IPS-18a (cell line): ENCODE measurements at regions not wholly inside any gene's neighbourhood (a gene's known extent, or its start where the extent isn't known, plus 50 kb on each side); places are given as distances from the start of the nearest gene placed in this dataset.

Experiments
- H3K27ac ChIP-seq: one replicate; pipeline ENCODE4 v1.5.1; 2013; ENCODE audit warnings: low read length
- H3K27me3 ChIP-seq: one replicate; pipeline ENCODE4 v1.6.1; 2013; ENCODE audit warnings: mild to moderate bottlenecking, low read length; ENCODE audit not compliant: control insufficient read depth, insufficient read depth
- H3K36me3 ChIP-seq: one replicate; pipeline ENCODE4 v1.6.1; 2013; ENCODE audit warnings: low read depth, low read length; ENCODE audit not compliant: control insufficient read depth
- H3K4me1 ChIP-seq: one replicate; pipeline ENCODE4 v1.6.1; 2013; ENCODE audit warnings: low read depth, low read length; ENCODE audit not compliant: control insufficient read depth
- H3K4me3 ChIP-seq: one replicate; pipeline ENCODE4 v1.5.1; 2013; ENCODE audit warnings: low read length
- H3K9ac ChIP-seq: one replicate; pipeline ENCODE4 v1.6.1; 2013; ENCODE audit warnings: mild to moderate bottlenecking, low read length, moderate library complexity
- H3K9me3 ChIP-seq: one replicate; pipeline ENCODE4 v1.6.1; 2013; ENCODE audit warnings: low read depth, low read length; ENCODE audit not compliant: control insufficient read depth

DNA sequence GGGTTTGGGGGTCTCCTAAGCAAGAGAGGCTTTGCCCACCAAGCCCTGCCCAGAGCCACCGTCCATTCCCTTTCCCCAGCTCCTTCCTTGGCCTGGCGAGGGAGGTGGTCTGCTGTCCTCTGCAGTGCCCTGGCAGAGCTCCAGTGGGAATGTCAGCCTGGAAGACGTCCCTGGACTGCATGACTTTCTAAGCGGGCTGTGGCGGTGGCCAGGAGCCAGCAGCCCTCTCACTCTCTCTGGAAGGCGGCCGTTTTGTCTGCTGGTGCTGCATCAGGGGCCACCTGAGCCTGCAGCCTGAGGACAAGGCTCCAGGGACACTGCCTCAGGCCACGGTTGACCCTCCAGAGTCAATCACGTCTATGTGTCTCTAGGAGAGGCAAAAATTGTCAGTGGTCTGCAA, 271.0 kb downstream of the SKAP2 start:
- no peaks in the 10 kb centered on the region for H3K36me3 ChIP-seq
- H3K27ac ChIP-seq, result no peak overlapping the region
- H3K9me3 ChIP-seq, result no peaks in the 10 kb centered on the region
- H3K4me1 ChIP-seq, result no peaks in the 10 kb centered on the region
- H3K27me3 ChIP-seq, result no peaks in the 10 kb centered on the region
- H3K9ac ChIP-seq, result no peak overlapping the region
- no peak overlapping the region for H3K4me3 ChIP-seq

DNA sequence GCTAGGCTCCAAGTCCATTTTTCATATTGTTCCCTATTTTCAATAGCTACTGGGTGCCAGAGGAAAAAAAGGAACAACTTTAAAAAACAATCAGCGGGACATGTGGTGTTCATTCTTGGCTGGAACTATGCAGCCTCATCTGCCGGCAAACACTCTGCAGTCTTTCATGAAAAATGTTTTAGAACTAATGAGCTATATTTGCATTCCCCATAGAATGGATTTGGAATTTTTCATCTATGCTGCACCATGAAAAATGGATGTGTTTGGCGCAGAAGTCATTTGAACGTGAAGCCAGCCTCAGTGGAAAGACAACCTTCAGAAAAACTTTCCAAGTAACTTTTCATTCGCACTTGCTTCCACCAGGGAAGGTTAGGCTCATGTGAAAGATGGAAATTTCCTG, 270.5 kb downstream of the SKAP2 start:
- Histone ChIP-seq H3K27me3 (no peaks in the 10 kb centered on the region), H3K9me3 (no peaks in the 10 kb centered on the region), H3K9ac (no peak overlapping the region), H3K4me1 (no peaks in the 10 kb centered on the region), H3K4me3 (no peak overlapping the region), H3K36me3 (no peaks in the 10 kb centered on the region), H3K27ac (no peak overlapping the region)

DNA sequence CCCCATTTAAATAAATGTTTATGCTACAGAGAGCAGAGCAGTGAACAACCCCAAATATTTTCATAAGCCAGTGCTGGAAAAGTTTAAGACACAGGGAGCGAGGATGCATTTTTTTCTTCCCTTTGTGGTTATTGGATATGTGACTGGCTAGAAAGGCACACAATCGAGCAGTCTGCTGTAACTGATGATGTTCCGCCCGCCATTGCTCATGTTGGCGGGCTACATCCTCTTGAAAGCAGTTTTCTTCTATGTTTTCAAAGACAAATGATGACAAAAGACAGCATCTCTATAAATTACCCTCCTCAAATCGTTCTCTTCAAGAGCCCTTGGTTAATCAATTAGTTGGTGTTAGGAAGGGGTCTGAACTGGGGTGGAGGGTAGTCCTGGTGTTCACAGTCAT, 269.8 kb downstream of the SKAP2 start:
- no peak overlapping the region for H3K4me3 ChIP-seq
- no peaks in the 10 kb centered on the region for H3K27me3 ChIP-seq
- H3K9me3 ChIP-seq, result no peaks in the 10 kb centered on the region
- H3K36me3 ChIP-seq, result no peaks in the 10 kb centered on the region
- no peak overlapping the region for H3K9ac ChIP-seq
- H3K4me1 ChIP-seq, result no peaks in the 10 kb centered on the region
- H3K27ac ChIP-seq, result no peak overlapping the region

DNA sequence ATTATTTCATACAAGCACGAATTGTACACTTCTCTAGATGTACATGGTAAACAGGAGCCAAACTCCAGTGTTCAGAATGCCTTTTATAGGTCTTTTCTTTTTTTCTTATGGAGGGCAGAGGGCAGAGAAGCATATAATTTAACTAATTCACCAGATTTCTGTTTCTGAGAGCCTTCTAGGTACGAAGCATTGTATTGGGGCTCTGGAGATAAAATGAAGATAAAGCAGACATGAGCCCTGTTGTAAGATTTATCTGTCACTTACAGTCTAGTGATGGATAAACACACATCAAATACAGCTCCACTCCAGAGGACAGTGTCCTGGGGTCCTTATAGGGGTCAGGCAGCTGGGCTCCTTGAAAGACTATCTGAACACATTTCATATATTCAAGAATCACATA, 265.5 kb downstream of the SKAP2 start:
- H3K4me1 ChIP-seq, result peaks cover 7% of the 10 kb centered on the region
- no peaks in the 10 kb centered on the region for H3K27me3 ChIP-seq
- H3K9ac ChIP-seq, result no peak overlapping the region
- no peaks in the 10 kb centered on the region for H3K36me3 ChIP-seq
- no peak overlapping the region for H3K4me3 ChIP-seq
- H3K9me3 ChIP-seq, result no peaks in the 10 kb centered on the region
- no peak overlapping the region for H3K27ac ChIP-seq

DNA sequence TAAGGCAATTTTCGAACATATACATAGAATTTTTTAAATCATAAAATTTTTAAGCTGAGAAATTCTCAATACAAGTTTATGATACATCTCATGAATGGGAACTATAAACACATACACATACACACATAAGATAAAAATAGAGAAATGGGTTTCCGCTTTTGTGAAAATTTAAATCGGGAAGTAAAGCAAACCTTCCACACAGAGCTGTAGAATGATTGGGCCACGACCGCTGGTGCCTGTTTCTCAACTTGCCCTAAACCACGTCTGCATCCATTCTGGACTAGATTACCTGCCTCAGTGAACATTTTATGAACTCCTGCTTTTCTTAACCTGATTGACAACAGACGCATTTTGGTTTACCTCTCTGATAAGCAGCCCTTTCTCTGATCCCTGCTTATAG, 264.4 kb downstream of the SKAP2 start:
- Histone ChIP-seq H3K4me1 (peaks cover 12% of the 10 kb centered on the region), H3K27me3 (no peaks in the 10 kb centered on the region), H3K4me3 (no peak overlapping the region), H3K9ac (no peak overlapping the region), H3K27ac (no peak overlapping the region), H3K9me3 (no peaks in the 10 kb centered on the region), H3K36me3 (no peaks in the 10 kb centered on the region)

DNA sequence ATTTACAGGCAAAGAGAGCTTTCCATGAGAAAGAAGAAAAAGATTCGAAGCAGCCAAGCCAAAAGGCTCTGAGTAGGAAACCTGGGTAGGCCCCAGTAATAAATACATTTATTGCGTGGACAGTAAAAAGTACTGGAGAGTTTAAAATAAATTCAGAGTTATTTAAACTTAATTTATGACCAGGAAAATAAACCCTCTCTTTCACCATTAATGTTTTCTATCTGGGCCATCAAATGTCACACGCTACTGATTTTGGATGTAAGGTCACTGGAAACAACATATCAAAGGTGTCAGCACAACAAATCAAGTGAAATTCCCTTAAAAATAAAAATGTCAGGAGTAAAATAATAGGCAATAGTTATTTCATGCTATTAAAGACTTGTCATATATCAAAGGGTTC, 264.0 kb downstream of the SKAP2 start:
- Histone ChIP-seq H3K4me3 (no peak overlapping the region), H3K9me3 (no peaks in the 10 kb centered on the region), H3K27ac (no peak overlapping the region), H3K9ac (no peak overlapping the region), H3K4me1 (peaks cover 12% of the 10 kb centered on the region), H3K36me3 (no peaks in the 10 kb centered on the region), H3K27me3 (no peaks in the 10 kb centered on the region)

DNA sequence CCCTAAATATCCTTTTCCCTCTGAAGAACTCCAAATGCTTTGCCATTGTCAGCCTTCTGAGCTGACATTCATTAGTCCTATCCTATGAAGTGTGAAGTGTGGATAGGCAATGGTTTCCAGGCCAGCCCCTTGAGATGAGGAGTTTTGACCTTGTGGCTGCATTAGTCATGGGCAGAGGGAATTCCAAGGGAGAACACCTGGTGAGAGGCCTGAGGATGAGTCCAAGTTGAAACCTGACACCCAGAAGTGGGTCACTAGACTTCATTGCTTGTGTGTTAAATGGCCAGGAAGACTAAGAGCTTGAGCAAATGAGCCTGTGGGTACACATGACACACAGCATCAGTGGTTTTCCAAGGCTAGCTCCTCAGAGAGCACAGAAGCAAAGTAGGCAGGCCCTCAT, 260.8 kb downstream of the SKAP2 start:
- Histone ChIP-seq H3K9ac (no peak overlapping the region), H3K9me3 (no peaks in the 10 kb centered on the region), H3K4me1 (peaks cover 12% of the 10 kb centered on the region), H3K4me3 (no peak overlapping the region), H3K27me3 (no peaks in the 10 kb centered on the region), H3K36me3 (no peaks in the 10 kb centered on the region), H3K27ac (no peak overlapping the region)

DNA sequence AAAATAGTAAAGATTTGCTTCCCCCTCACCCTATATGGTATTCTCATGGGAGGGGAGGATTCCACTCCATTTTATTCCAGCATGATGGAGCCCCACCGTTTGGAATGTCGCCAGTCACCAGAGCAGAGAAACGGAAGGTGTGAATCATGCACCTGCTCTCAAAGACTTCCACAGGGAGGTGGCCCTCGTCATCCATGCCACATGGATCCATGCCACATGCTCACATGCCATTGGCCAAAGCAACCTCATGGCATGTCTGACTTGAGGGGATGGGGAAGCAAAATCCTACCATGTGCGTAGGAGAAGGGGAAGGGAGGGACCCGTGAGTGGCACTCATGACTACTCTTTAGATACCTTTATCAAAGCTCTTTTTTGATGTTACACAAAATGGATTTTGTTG, 256.0 kb downstream of the SKAP2 start:
- H3K9me3 ChIP-seq, result no peaks in the 10 kb centered on the region
- H3K4me1 ChIP-seq, result peaks cover 9% of the 10 kb centered on the region
- H3K27ac ChIP-seq, result no peak overlapping the region
- H3K9ac ChIP-seq, result no peak overlapping the region
- no peaks in the 10 kb centered on the region for H3K36me3 ChIP-seq
- no peak overlapping the region for H3K4me3 ChIP-seq
- H3K27me3 ChIP-seq, result no peaks in the 10 kb centered on the region

DNA sequence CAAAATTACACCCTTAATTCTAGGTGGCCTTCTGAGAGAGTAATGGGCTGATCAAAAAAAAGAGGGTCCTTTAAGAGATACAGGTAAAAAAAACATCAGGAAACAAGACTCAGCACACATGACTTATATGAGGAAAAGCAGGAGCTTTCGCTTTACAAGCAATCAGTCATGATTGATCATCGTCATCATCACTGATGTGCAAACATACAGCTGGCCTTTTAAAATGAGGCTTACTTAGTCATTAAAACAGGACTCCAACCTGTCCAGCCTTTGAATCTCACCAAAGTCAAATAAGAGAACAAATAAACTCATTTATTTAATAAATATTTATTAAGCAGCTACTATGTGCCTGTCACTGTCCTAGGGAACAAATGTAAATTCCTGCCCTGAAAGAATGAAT, 255.3 kb downstream of the SKAP2 start:
- Histone ChIP-seq H3K4me3 (no peak overlapping the region), H3K36me3 (no peaks in the 10 kb centered on the region), H3K9me3 (no peaks in the 10 kb centered on the region), H3K9ac (no peak overlapping the region), H3K27ac (no peak overlapping the region), H3K4me1 (peaks cover 2% of the 10 kb centered on the region), H3K27me3 (no peaks in the 10 kb centered on the region)

DNA sequence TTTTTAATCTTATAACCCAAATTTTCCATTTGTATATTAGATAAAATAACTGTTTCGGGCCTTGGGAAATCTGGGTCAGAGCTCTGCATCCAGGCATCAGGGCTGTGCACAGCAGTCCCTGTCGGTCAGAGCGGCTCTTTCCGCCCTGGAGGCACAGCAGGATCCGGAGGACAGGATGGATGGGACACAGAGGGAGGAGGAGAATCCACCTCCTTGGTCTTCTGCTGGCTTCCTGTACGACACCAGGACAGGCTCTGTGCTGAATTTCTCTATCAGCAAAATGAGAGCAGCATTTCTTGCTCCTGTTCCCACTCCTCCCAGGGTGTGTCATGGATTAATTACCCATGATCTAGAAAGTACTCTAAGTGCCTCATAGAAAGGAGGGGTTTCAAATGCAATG, 254.9 kb downstream of the SKAP2 start:
- Histone ChIP-seq H3K4me1 (no peaks in the 10 kb centered on the region), H3K9me3 (no peaks in the 10 kb centered on the region), H3K27me3 (no peaks in the 10 kb centered on the region), H3K36me3 (no peaks in the 10 kb centered on the region), H3K9ac (no peak overlapping the region), H3K4me3 (no peak overlapping the region), H3K27ac (no peak overlapping the region)

DNA sequence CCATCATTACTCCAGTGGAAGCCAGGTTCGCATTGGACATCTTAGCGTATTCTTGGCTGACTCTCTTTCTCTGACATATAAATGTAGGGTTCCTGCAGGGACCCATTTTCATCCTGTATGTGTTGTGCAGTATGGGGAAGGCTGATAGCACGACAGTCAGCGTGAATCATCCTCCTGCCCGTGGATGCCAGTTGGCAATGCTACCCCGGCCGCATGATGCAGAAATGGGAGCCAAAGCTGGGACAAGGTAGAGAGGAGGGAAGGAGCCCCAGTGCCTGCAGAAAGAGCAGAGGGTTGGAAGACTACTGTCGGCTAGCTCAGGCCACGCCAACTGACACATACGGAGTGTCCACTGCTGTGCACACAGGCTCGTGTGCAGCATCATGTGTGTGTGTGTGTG, 251.6 kb downstream of the SKAP2 start:
- H3K4me3 ChIP-seq, result no peak overlapping the region
- H3K4me1 ChIP-seq, result no peaks in the 10 kb centered on the region
- H3K9ac ChIP-seq, result no peak overlapping the region
- H3K27ac ChIP-seq, result no peak overlapping the region
- H3K9me3 ChIP-seq, result no peaks in the 10 kb centered on the region
- H3K27me3 ChIP-seq, result no peaks in the 10 kb centered on the region
- H3K36me3 ChIP-seq, result no peaks in the 10 kb centered on the region

DNA sequence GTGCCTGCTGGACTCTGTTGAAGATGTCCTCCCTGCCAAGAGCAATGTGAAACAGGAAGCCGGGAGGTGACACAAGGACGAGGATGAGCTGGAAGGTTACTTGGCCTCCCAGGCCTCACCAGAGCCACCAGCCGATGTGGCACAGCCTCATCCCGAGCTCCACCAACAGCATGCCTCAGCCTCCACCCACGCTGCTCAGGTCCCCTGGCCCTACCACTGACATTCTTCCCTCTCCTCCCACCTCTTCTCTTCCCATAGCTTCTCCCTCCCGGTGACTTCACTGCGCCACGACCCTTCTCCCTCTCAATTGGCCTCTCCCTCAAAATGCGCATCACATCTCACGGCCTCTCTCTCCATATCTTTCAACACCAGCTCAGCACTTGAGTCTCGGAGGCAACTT, 249.9 kb downstream of the SKAP2 start:
- no peaks in the 10 kb centered on the region for H3K9me3 ChIP-seq
- H3K4me1 ChIP-seq, result no peaks in the 10 kb centered on the region
- H3K4me3 ChIP-seq, result no peak overlapping the region
- H3K27ac ChIP-seq, result no peak overlapping the region
- H3K36me3 ChIP-seq, result no peaks in the 10 kb centered on the region
- H3K27me3 ChIP-seq, result no peaks in the 10 kb centered on the region
- H3K9ac ChIP-seq, result no peak overlapping the region

DNA sequence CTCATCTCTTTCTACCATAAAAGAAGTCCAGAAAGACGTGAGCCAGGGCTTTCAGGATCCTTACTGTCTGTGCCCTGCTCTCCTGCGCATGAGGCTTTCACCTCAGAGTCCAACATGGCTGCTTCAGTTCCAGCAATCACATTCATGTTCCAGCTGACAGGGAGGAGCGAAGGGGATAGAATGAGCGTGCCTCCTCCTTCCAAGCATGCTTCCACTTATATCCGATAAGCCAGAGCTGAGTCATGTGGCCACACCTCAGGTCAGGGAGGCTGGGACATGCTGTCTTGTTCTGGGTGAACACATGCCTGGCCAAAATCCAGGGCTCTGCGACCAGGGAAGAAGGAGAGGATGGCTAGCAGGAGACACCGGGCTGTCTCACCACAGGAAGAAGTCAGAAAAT, 248.2 kb downstream of the SKAP2 start:
- H3K9me3 ChIP-seq, result no peaks in the 10 kb centered on the region
- no peak overlapping the region for H3K4me3 ChIP-seq
- no peaks in the 10 kb centered on the region for H3K36me3 ChIP-seq
- H3K27me3 ChIP-seq, result no peaks in the 10 kb centered on the region
- no peak overlapping the region for H3K27ac ChIP-seq
- no peak overlapping the region for H3K9ac ChIP-seq
- H3K4me1 ChIP-seq, result no peaks in the 10 kb centered on the region
